GM21526 (cell line): ENCODE measurements at regions not wholly inside any gene's neighbourhood (a gene's known extent, or its start where the extent isn't known, plus 50 kb on each side); places are given as distances from the start of the nearest gene placed in this dataset.
A peak's percentile ranks its signal among the peaks of the same experiment; 100 is the strongest.

Experiments
- ATAC-seq: cut with Tn5 transposase; IDR thresholded peaks from one replicate; pipeline ENCODE4 v1.9.1; 2021; ENCODE audit warnings: moderate library complexity; ENCODE audit not compliant: unreplicated experiment, low FRiP score

DNA sequence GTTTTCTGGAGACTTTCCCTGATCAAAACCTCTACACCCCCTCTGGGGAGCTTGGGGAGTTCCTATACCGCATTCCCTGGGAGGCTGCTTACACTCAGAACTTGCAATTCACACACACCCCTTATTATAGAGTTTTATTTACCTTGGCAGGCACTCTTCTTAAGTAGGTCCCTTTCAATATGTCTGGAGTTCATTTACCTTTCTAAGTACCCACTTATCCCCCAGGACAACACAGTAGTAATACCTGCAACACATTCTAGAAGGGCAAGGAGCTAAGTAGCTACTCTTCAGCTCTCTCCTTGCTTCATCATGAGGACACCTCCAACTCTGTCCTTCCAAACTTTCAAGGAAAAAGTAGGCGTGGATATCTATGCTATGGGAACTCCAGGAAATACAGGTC lies 127.8 kb upstream of the ANO3 start:
- ATAC-seq: no peak

DNA sequence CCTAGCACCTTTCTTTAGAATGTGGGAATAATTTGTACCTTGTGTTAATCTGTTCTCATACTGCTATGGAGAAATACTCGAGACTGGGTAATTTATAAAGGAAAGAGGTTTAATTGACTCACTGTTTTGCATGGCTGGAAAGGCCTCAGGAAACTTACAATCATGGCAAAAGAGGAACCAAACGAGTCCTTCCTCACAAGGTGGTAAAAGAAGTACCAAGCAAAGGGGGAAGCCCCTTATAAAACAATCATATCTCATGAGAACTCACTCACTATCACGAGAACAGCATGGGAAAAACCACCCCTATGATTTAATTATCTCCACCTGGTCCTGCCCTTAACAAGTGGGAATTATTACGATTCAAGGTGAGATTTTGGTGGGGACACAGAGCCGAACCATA lies 127.1 kb upstream of the ANO3 start:
- no peak for ATAC-seq

DNA sequence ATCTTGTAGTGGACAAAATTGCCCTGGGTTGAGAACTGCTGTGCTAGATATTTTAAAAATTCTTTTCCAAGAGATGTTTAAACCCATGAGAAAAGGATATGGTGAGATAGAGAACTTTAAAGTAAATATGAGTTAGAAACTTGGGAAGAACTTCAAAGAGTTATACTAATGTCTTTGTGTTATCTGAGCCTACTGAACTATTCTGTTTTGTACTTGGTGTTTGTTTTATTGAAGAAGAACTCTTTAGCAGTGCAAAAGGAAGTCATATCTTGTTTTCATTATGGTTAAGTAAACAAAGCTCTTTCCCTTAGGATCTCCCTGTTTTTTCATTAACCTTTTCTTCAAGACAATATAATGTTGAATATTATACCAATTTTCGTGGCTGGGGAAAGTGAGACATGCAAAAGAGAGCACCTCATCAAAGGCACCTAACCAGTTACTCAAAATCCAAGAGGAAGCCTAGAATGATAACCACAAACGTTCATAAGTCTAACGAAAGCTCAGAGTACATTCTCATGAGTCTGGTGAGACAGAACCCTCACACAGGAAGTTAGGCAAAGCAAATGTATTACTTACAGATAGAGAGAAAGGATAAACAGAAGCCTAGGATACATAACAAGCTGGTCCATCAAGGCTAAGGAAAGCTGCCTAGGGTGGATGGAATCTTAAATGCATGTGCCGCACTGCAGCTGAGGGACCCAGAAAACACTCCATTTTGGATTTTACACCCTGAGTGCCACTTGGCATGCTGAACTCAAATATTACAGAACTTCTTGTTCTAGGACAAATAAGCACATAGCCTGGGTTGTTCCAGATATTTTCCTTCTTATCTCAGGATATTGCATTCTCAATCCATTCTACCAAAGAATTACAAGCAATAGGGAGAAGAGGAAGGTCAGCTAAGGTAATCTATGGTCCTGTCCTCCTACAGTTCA lies 112.5 kb upstream of the ANO3 start:
- no peak for ATAC-seq

GRCh38 chr11:26225646-26226045 lies 106.3 kb upstream of the ANO3 start:
- ATAC-seq: no peak

DNA sequence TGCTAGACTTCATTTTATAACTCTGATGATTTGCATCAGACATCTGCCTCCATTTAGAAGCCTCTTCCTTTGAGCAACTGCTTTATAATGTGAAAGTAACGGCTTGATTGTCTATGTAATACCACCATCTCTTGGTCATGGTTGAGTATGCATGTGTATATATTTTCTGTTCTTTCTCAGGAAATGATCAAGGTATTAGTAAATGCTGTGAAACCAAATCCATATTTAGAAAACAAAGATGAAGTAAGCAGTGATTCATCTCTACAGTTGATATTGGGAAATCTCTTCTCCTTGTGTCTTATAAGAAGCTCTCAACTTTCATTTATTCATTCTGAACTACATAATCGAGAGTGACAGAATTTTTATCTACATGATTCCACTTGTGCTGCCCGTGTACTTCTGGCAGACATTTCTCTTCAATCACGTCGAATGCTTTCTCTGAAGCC lies 104.6 kb upstream of the ANO3 start:
- ATAC-seq: peak; percentile 93

GRCh38 chr11:26227883-26228502 lies 103.9 kb upstream of the ANO3 start:
- ATAC-seq: no peak

DNA sequence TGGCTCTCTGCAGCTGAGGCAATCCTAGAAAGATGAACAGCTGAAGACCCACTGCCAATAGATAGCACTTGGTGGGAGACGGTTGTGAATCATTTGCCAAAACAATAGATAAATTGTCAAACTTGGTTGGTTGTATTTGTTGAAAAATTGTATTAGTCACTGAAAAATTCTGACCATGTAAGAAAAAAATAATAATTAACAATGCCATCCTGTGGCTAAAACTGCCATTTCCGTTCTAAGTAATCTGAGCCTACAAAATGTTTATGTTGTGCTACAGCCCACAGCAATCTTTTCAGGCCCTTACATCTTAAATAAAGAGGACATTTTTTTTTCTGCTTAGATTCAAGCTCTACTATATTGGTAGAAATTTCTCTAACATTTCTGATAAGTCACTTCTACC lies 103.2 kb upstream of the ANO3 start:
- ATAC-seq: no peak

- ATAC-seq: no peak
Measured at GRCh38 chr11:26229257-26229656, 102.7 kb upstream of the ANO3 start.

GRCh38 chr11:26229981-26230380 lies 101.9 kb upstream of the ANO3 start:
- ATAC-seq: no peak

DNA sequence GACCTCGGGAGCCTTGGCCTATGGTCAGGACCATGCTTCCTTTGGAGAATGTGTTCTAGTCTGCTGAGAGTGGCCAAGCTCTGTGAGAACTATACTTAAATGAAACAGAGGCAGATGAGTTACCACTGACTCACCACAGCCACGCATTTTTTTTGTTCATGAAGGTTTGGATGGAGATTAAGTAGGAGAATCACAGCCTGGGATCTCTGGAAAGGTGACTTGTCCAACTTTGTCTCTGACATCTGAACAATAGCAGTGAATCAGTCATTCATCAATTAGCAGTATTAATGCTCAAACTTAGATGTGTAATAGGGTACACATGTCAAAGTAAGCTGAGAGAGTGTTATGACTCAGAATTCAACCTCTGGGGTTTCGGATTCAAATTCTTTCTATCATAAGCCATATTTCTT lies 100.7 kb upstream of the ANO3 start:
- ATAC-seq: no peak

DNA sequence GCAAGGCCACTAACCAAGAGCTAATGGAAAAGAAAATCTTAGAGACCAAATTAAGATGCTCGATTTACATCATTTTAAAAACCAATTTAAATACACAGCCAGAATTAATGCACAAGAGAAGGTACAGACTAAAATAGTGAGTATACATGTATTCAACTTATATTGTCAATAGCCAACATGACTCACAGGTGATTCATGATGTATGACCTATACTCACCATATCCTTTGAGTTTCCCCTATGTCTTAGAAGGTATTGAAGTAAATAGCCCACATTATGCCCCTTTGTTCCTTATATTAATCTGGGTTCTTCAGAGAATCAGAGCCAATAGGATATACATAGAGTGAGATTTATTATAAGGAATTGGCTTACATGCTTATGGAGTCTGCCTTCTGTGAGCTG lies 97.5 kb upstream of the ANO3 start:
- no peak for ATAC-seq

- ATAC-seq: no peak
Measured at GRCh38 chr11:26243426-26243825, 88.5 kb upstream of the ANO3 start.

DNA sequence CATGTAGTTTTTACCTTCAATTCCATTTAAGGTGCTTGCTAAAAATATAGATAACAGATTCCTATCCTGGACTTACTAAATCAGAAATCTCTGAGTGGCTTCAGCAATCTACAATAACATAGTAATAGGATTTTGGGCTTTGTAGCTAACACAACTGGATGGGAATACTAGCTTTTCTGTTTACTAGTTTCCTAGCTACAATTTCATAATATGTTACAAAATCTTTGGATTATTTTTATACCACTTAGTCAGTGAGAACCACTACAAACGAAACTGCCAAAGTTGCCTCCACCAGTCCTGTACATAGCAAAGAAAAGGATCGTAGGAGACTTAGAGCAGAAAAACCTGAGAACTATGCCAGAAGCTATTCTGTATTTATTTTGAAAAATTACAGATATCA lies 87.7 kb upstream of the ANO3 start:
- no peak for ATAC-seq

- no peak for ATAC-seq
Measured at GRCh38 chr11:26245046-26245445, 86.9 kb upstream of the ANO3 start.

- ATAC-seq: no peak
Measured at GRCh38 chr11:26247340-26247739, 84.6 kb upstream of the ANO3 start.

- ATAC-seq: no peak
Measured at GRCh38 chr11:26248661-26249060, 83.3 kb upstream of the ANO3 start.

GRCh38 chr11:26254378-26254777 lies 77.6 kb upstream of the ANO3 start:
- no peak for ATAC-seq

DNA sequence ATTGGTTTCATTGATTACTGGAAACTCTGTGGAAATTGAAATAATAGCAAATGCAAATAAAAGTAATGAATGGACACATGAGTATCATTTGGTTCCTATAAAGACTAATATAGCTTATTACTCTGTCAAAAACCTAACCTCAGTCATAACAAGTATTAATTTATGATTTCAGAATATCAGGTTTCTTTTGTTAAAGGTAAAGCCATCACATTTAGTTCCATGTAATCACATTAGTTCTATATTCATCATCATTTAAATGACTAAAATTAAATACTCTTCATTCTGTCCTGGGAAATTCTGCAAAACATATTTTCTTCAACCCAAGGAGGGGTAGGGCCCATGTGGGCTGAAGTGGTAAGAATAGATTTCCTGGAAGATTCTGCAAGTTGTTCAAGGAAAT lies 68.2 kb upstream of the ANO3 start:
- ATAC-seq: no peak

- no peak for ATAC-seq
Measured at GRCh38 chr11:26264266-26264665, 67.7 kb upstream of the ANO3 start.

- ATAC-seq: no peak
Measured at GRCh38 chr11:26268980-26269660, 62.8 kb upstream of the ANO3 start.

GRCh38 chr11:26271666-26272065 lies 60.3 kb upstream of the ANO3 start:
- ATAC-seq: no peak
